ENCODE measurements at regions not wholly inside any gene's neighbourhood (a gene's known extent, or its start where the extent isn't known, plus 50 kb on each side); places are given as distances from the start of the nearest gene placed in this dataset.
"Not testable (repeated sequence)": the region's sequence is repeated elsewhere in the genome, so short reads cannot be mapped to it uniquely, and the experiment has no call there.

DNA sequence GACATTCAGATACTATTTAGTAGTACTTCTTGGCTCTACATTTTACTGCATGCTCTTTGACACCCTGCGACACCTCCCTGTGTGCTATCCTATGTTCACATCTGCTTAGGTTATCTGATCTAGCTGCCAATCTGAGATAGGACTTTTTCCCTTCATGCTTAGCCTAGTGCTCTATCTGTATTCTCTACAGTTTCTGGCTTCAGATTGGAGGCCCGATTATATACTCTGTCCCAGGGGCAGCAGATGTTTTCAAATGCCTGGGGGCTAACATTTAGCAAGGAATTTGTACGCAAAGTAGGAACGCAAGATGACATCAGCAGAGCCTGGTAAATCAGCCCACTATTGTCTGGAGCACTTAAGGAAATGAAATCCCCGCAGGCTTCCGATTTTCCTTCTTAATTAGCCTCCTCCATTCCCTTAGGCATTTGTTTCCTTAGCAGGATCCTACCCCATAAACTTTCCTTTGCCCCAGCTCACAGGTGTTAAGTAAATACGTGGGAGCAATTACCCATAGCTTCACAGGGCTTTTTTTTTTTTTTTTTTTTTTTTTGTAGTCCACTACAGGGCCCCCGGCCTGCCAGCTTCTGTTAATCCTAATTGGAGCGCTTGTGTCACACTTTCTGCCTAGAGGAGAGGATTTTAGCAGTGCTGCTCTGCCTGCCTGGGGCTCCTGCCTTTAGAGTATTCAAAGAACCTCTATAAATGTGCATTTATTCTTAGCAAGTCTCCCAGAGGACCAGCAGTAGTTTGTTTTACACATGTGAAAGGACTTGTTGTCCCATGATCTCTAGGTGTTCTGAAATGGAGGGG lies 61.1 kb upstream of the LPAR1 start:
- no peak for DNase-seq (ENCODE audit: low read depth)

DNA sequence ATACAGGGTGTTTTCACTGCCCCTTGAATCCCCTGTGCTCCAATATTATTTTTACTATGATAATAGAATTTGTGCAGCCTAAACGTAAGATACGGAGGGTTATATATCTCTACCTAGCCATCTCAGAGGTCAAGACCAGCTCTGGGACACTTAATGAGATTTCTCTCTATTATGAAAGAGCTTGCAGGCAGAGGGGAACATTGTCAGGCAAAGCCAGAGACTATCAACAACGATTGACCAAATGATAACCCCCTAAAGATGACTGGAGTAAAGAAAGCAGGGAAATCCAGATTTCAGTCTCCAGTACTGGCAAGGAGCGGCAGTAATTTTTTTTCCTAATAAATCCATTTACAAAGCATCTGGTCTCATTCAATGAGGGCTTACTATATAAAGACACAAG lies 59.8 kb upstream of the LPAR1 start:
- H3K4me3 ChIP-seq (ENCODE audit: low read depth, low read length), result no peak overlapping the region
- DNase-seq (ENCODE audit: low read depth), result no peak

More for the DNA sequence above, 61.1 kb upstream of the LPAR1 start:
- no peak overlapping the region for H3K4me3 ChIP-seq (ENCODE audit: low read depth, low read length)

DNA sequence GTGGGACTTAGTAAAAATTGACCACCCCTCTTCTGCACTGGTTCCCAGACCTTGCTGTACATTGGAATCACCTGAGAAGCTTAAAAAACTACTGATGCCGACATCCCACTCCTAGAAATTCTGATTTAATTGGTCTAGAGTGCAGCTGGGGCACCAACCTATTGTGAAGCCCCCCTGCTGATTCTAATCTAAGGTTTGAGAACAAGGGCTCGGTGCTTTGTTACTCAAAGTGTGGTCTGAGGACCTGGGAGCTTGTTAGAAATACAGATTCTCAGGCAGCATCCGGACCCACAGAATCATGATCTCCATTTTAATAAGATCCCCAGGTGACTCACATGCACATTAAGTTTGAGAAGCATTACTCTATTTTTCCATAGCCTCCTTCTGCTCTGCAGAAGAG lies 57.8 kb upstream of the LPAR1 start:
- H3K4me3 ChIP-seq (ENCODE audit: low read depth, low read length), result no peak overlapping the region
- DNase-seq (ENCODE audit: low read depth), result no peak

- no peak for DNase-seq (ENCODE audit: low read depth)
- no peak overlapping the region for H3K4me3 ChIP-seq (ENCODE audit: low read depth, low read length)
Observed at GRCh38 chr9:111095441-111095840, 57.2 kb upstream of the LPAR1 start.

DNA sequence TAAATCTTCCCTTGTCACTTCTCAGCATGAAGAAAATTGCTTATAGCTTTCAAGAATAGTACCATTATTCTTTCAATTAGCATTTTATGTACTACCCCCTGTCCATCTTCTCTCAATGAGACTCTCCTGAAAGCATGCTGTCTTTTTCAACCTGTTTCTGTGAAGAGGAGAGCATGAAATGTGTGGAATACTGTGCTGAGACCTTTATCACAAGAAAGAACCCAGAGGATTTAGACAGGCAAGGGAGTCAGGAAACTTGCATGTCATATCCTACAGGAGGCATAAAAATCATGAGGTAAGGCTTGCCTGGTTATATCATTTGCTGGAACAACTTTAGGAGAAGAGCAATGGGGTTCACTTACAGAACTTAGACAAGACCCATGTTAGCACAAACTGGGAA lies 56.7 kb upstream of the LPAR1 start:
- DNase-seq (ENCODE audit: low read depth), result no peak
- H3K4me3 ChIP-seq (ENCODE audit: low read depth, low read length), result no peak overlapping the region

DNA sequence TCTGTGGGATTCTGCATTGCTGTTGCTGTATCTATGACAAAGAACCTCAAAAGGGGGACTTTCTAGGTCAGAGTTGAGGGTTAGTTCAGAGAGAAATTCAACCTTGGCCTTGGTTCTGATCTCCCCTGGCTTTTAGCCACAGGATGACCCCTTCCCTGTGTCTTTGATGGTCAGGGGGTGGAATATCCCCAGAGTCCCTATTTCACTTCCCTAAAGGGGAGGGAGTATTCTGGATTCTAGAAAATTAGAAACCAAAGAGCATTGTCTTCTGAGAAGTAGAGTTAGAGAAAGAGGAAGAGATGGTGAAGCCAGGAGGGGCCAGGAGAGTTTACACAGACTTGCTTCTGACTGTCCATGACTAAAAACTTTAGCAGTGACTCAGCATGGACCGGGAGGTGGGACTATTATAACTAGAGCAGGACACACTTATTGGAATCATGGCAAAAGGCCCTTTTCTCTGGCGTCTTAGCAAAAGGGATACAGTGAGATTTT lies 56.2 kb upstream of the LPAR1 start:
- H3K4me3 ChIP-seq (ENCODE audit: low read depth, low read length), result no peak overlapping the region
- peak; percentile 56 for DNase-seq (ENCODE audit: low read depth)

- not testable (repeated sequence) for H3K4me3 ChIP-seq (ENCODE audit: low read depth, low read length); DNase-seq (ENCODE audit: low read depth)
Observed at GRCh38 chr9:111092167-111092566, 53.9 kb upstream of the LPAR1 start.
